AG08395 (cell line): ENCODE measurements at regions not wholly inside any gene's neighbourhood (a gene's known extent, or its start where the extent isn't known, plus 50 kb on each side); places are given as distances from the start of the nearest gene placed in this dataset.
"Not testable (repeated sequence)": the region's sequence is repeated elsewhere in the genome, so short reads cannot be mapped to it uniquely, and the experiment has no call there.

Source experiments
- DNase-seq: peaks from one replicate; pipeline ENCODE4 v3.0.0; 2012; ENCODE audit warnings: mixed read lengths, low spot score

GRCh38 chr2:176969642-176970359 lies 242.8 kb upstream of the HNRNPA3 start:
- no peak for DNase-seq

- no peak for DNase-seq
Measured at GRCh38 chr2:176976736-176977685, 235.6 kb upstream of the HNRNPA3 start.

DNA sequence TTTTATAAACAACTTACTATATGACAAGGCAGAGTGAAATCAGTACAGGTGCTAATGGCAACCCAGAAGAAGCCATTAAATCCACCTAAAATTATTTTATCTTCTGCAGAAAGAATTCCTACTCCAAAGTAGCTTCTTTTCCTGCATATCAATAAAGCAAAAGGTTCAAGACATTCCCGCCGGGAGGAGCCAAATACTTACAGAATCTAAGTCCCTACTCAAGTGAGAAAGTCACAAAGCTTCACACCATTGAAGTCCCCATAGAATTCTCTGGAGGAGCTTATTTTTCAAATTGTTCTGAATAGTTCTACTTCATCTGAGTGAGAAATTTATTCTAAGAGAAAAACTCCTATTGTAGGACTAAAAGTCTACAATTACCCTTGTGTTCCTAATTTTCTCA lies 233.7 kb upstream of the HNRNPA3 start:
- no peak for DNase-seq

DNA sequence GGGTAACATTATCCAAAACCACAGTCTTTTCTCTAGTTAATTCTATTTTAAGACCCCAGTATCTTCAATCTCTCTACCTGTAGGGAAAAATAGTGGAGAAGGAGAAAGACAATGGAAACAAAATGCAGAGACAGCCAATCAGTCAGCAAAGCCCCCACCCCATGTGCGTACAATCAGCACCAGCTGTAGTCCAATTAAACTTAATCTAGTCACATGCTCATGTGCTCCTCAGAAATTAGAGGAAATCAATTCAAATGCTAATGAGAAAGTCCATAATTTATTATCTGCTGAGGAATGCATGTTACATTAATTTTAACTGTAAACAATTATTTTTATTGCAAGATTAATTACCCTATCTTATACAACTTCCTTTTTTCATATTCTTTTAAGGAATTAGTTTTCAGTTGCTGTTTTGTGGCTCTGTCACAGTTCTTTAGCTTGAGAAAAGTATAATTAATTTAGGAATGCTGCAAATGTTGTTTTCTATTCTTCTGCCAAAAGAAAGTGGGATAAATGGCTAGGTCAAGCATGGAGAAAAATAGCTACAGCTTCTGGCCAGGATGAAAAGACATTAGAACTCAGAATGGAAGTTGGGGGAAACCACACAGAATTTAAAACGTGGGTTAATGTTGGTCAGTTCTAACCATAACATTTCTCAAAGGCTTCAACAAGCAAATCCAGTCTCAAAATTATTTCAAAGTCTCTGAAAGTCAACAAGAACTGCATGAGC lies 232.4 kb upstream of the HNRNPA3 start:
- DNase-seq: no peak

DNA sequence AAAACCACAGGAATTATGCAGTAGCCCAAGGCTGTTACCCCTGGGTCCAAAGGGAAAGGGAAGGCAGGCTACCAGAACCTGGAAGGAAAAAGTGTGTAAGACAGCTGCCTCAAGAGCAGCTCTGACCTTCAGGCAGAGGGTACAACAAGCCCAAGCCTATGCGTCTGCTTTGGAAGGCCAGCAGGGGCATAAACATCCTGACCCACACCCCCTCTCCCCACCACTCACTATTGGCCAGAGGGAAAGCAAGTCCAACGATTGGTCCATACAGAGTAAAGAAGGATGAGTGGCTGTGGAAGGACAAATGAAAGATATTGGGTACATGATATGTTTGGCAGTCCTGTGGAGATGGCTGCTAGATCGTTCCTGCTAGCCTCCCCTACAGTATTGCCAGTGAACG lies 227.6 kb upstream of the HNRNPA3 start:
- no peak for DNase-seq

- DNase-seq: no peak
Measured at GRCh38 chr2:176985871-176986270, 226.7 kb upstream of the HNRNPA3 start.

- DNase-seq: no peak
Measured at GRCh38 chr2:176986487-176986886, 226.1 kb upstream of the HNRNPA3 start.

DNA sequence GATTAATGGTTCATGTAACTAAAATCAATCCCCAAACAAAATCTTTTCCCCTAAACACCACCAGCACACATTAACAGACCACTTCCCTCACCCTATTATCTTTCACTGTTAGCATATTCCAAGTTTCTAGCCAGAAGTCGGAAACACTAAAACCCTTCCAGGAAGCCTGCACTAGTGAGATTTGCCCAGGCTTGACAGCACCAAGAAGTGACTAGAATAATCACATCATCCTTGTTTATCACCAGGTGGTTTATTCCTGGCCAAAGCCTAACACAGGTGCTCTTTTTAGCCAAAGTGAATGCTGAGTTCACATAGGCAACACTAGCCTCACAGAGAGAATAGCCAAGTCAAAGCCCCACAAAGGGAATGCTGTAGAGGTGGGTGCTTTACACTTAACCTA lies 221.2 kb upstream of the HNRNPA3 start:
- no peak for DNase-seq

- peak; percentile 82 for DNase-seq
Measured at GRCh38 chr2:176997074-176997791, 215.4 kb upstream of the HNRNPA3 start.

DNA sequence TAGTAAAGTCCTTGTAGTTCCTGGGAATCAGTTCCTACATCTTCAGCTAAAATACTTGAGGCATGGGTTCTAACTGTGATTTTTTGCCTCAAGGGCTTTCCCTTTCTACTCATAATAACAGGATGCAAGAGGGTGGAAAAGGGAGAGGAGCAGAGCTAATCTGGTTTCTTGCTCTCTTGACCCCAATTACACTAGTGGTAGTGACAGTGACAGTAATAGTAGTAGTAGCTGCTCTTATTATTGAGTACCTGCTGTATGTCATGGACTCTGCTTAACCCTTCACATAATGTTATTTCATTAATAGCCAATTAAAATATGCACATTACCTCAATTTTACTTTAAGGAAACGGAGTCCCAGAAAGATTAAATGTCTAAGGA lies 214.8 kb upstream of the HNRNPA3 start:
- no peak for DNase-seq

DNA sequence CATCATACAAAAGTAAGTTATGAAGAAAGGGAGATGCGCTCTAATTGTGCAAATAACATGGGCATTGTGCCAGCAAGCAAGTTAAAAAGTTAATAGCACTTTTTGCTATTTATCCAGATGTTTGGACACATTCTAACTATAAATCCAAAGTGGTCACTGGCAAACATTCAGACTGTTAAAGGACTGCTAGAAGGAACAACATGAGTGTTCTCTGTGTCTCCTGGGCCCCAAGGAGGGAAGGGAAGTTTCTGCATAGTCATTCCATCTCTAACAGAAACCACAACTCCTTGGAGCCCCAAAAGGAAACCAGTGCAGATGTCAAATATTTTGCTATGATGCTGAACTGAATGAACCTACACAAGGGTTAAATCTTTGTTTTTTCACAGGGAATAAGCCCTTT lies 213.3 kb upstream of the HNRNPA3 start:
- DNase-seq: peak; percentile 63

DNA sequence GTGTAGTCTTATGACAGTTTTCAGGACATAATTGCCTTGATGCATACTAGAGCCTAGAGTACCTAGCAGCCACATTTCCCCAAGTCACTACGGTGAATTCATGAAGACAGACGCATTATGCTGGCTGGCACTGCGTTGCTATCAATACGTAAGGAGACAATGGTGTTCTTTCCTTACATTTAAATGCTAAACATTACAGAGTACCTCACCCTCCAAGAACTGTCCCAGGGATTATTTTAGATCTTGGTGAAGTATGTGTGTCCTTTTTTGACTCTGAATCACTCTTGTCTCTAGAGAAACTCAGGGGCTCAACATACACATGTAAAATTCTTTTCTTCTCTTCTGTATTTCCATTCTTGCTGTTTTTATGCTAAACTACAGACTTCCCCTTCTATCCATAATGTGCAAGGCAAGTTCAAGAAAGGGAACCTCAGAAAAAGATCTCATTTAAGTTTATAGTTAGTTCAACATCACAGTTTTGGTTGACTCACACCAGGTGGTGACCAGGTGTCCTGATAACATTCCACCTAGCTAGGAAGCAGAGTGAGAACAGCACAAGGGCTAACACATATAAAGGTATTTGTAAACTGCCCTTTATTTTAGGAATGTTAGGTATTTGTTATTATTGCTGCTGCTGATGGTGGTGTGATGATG lies 212.4 kb upstream of the HNRNPA3 start:
- DNase-seq: no peak

DNA sequence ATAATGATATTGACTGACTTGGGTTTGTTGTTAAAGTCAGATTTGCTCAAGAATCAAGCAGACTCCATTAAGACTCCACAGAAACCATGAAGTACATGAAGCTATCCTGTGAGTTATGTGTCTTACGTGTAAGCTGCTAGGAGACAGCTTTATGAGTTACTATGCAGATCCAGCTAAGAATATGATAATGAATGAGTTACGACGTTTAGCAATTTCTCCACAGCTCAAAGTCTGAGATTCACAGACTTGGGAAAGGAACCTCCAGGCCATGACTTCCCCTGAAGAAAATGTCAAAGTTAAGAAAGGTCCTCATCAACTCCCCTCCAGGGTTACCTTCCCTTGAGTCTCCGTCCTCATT lies 211.9 kb upstream of the HNRNPA3 start:
- DNase-seq: no peak

- no peak for DNase-seq
Measured at GRCh38 chr2:177001334-177001733, 211.3 kb upstream of the HNRNPA3 start.

- no peak for DNase-seq
Measured at GRCh38 chr2:177002983-177003382, 209.6 kb upstream of the HNRNPA3 start.

DNA sequence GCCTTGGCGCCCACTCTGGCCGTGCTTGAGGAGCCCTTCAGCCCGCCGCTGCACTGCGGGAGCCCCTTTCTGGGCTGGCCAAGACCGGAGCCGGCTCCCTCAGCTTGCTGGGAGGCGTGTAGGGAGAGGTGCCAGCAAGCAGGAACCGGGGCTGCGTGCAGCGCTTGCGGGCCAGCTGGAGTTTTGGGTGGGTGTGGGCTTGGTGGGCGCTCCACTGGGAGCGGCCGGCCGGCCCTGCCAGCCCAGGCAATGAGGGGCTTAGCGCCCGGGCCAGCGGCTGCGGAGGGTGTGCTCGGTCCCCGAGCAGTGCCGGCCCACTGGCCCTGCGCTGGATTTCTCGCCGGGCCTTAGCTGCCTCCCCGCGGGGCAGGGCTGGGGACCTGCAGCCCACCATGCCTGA lies 204.9 kb upstream of the HNRNPA3 start:
- not testable (repeated sequence) for DNase-seq

DNA sequence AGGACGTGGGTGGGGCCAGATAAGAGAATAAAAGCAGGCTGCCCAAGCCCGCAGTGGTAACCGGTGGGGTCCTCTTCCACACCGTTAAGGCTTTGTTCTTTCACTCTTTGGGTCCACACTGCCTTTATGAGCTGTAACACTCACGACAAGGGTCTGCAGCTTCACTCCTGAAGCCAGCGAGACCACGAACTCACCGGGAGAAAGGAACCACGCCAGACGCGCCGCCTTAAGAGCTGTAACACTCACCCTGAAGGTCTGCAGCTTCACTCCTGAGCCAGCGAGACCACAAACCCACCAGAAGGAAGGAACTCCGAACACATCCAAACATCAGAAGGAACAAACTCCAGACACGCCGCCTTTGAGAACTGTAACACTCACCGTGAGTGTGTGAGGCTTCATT lies 203.9 kb upstream of the HNRNPA3 start:
- DNase-seq: not testable (repeated sequence)

DNA sequence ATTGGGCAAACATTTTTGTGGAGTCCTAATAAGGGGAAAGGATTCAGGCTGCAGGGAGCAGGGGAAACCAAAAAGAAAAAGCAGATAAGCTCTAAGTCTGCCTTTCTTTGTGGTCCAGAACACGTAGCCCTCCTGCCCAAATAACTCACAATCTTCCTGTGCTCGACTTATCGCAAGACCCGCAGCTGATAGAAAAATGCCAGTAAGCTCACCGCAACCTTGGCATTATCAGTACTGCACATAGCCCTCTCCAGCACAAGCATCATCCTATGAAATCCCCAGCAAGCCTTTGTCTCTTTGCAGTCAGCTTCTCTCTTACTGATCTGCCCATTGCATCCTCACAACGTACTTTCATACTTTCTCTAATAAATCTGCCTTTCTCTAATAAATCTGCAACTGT lies 202.4 kb upstream of the HNRNPA3 start:
- DNase-seq: no peak

GRCh38 chr2:177010861-177011260 lies 201.7 kb upstream of the HNRNPA3 start:
- no peak for DNase-seq

DNA sequence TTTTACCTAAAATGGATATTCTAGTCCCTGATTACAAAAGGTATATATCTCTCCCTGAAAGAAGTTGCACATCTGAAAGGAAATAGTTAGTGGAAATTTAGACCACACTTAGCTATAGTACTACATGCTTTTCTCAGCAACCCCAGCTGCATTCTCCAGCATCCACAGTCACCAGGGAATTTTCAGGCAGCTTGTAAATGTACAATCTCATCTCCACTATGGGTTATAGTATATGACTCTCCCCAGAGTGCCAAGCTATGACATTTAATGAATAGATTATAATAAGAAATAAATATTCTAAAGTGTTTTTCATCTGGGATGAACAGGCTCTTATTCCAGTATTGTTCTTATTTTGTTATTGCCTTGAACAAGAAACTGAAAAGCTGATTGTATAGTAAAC lies 197.6 kb upstream of the HNRNPA3 start:
- DNase-seq: no peak

- DNase-seq: no peak
Measured at GRCh38 chr2:177015356-177015923, 197.2 kb upstream of the HNRNPA3 start.
